K562 (cell line): ENCODE measurements at regions not wholly inside any gene's neighbourhood (a gene's known extent, or its start where the extent isn't known, plus 50 kb on each side); places are given as distances from the start of the nearest gene placed in this dataset.

Experiments used
- ATAC-seq: fragments of 200-7000 bp; cut with Tn5 transposase; 3 replicates; pipeline ENCODE4 v1.9.1; 2020; ENCODE audit warnings: moderate library complexity
- BruUV-seq: library from RNA; stranded (reverse); fragments of 400-500 nt; replicated peaks from 2 replicates; lab custom pipeline; 2021; lab: Mats Ljungman, UMichigan
- CTCF ChIA-PET: fragments of 300-600 bp; formaldehyde crosslinking; extraction: SDS; loops from one replicate; lab custom pipeline; 2021; ENCODE audit warnings: low intra/inter-chr PET ratio; lab: Yijun Ruan, JAX
- POLR2A ChIA-PET: fragments of 300-600, 350-650 bp; sonication (Branson Sonifier 250); formaldehyde crosslinking; extraction: SDS; loops from one replicate; lab custom pipeline; 2021; ENCODE audit warnings: antibody characterized with exemption, inconsistent platforms; lab: Yijun Ruan, JAX
- DNase-seq, 4 experiments: peaks; one replicate each; pipeline versions ENCODE4 v3.0.0 to v3.0.0-alpha.2; 2011 to 2018; ENCODE audit warnings: low spot score in 3 of 4, mixed read lengths in 3 of 4; ENCODE audit errors: extremely low read depth in 1 of 4
- FAIRE-seq: peaks from 2 replicates; lab custom pipeline; 2011; peaks lifted over from hg19 to GRCh38; lab: Jason Lieb, UNC
- H2AFZ ChIP-seq: 2 replicates; pipeline ENCODE4 v1.6.0; 2011; ENCODE audit warnings: low read depth, low read length, control low read depth, inconsistent platforms
- H3K27ac ChIP-seq: fragments of 200-600 bp; 3 replicates; pipeline ENCODE4 v1.8.0; 2011; ENCODE audit warnings: low read depth, mild to moderate bottlenecking, control low read depth, inconsistent platforms, low read length, moderate library complexity, mixed read lengths; ENCODE audit errors: extremely low read depth
- H3K27me3 ChIP-seq, 2 experiments: fragments of 300-600 bp in 1 of 2; 2 replicates in 1 of 2; 3 replicates in 1 of 2; pipeline versions ENCODE4 v1.6.0 to v1.8.0; 2011; ENCODE audit warnings: inconsistent platforms in 2 of 2, low read length in 2 of 2, mild to moderate bottlenecking in 1 of 2, mixed read lengths in 1 of 2, moderate library complexity in 1 of 2; ENCODE audit not compliant: control insufficient read depth in 2 of 2, insufficient read depth in 2 of 2
- H3K36me3 ChIP-seq: fragments of 300-600 bp; 3 replicates; pipeline ENCODE4 v1.8.0; 2011; ENCODE audit warnings: mild to moderate bottlenecking, low read length, inconsistent platforms; ENCODE audit not compliant: control insufficient read depth, insufficient read depth
- H3K4me1 ChIP-seq, 2 experiments: fragments of 200-600 bp in 1 of 2; replicated peaks in 1 of 2; 2 replicates in 1 of 2; 3 replicates in 1 of 2; pipeline versions ENCODE4 v1.5.1 to v1.8.0; 2011; ENCODE audit warnings: inconsistent platforms in 2 of 2, low read length in 2 of 2, mild to moderate bottlenecking in 1 of 2, mixed read lengths in 1 of 2, moderate library complexity in 1 of 2; ENCODE audit not compliant: control insufficient read depth in 2 of 2, insufficient read depth in 2 of 2
- H3K4me2 ChIP-seq: 2 replicates; pipeline ENCODE4 v1.6.1; 2011; ENCODE audit warnings: low read length, control low read depth, inconsistent platforms, mixed read lengths; ENCODE audit not compliant: insufficient read depth
- H3K4me3 ChIP-seq: fragments of 200-600 bp; sonication (generic), shearing (Covaris generic); 2 replicates; pipeline ENCODE4 v1.5.1; 2016; ENCODE audit warnings: control low read depth, inconsistent platforms
- H3K79me2 ChIP-seq: fragments of 200-600 bp; 3 replicates; pipeline ENCODE4 v1.8.0; 2011; ENCODE audit warnings: low read length, inconsistent platforms; ENCODE audit not compliant: control insufficient read depth, insufficient read depth
- H3K9ac ChIP-seq, 2 experiments: 2 replicates each; pipeline versions ENCODE4 v1.6.0 to v1.6.1; 2011; ENCODE audit warnings: low read depth in 2 of 2, low read length in 2 of 2, control low read depth in 1 of 2, inconsistent platforms in 1 of 2, mild to moderate bottlenecking in 1 of 2, mixed read lengths in 1 of 2; ENCODE audit not compliant: insufficient read depth in 1 of 2
- H3K9me1 ChIP-seq: one replicate; pipeline ENCODE4 v1.6.0; 2011; ENCODE audit warnings: inconsistent platforms, mild to moderate bottlenecking, low read length, moderate library complexity; ENCODE audit not compliant: control insufficient read depth, insufficient read depth
- H3K9me3 ChIP-seq: replicated peaks from 2 replicates; pipeline ENCODE4 v1.5.1; 2011; ENCODE audit warnings: low read depth, low read length, inconsistent platforms; ENCODE audit not compliant: control insufficient read depth, insufficient read depth
- H4K20me1 ChIP-seq: replicated peaks from 2 replicates; pipeline ENCODE4 v1.6.1; 2011; ENCODE audit warnings: low read length, inconsistent platforms, mixed read lengths; ENCODE audit not compliant: control insufficient read depth, insufficient read depth
- CBFB ChIP-seq: sonication (generic); formaldehyde crosslinking; IDR thresholded peaks from 2 replicates; pipeline ENCODE4 v1.4.0; 2020; ENCODE audit warnings: mild to moderate bottlenecking, missing genetic modification reagents
- ESRRA ChIP-seq: fragments of 450-650 bp; IDR thresholded peaks from 2 replicates; pipeline ENCODE4 v1.6.1; 2014; ENCODE audit warnings: low read depth, mild to moderate bottlenecking, moderate library complexity, borderline replicate concordance
- ESRRB ChIP-seq: fragments of 250-450 bp; sonication (Bioruptor Pico); IDR thresholded peaks from 2 replicates; pipeline ENCODE4 v1.5.0; 2020; ENCODE audit warnings: mild to moderate bottlenecking, moderate library complexity, borderline replicate concordance
- GABPA ChIP-seq: fragments of 200-800 bp; sonication (Bioruptor generic); conservative IDR thresholded peaks from 2 replicates; pipeline ENCODE4 v1.6.1; 2016; ENCODE audit warnings: low read depth, missing genetic modification characterization, missing compliant biosample characterization
- GTF2F1 ChIP-seq: IDR thresholded peaks from 2 replicates; pipeline ENCODE4 v1.6.1; 2011; ENCODE audit warnings: low read depth, low read length, improper control_type of control experiment
- HNRNPL ChIP-seq: fragments of 200-400 bp; formaldehyde crosslinking; IDR thresholded peaks from 2 replicates; pipeline ENCODE4 v1.6.1; 2017; ENCODE audit warnings: low read depth, mild to moderate bottlenecking, low read length
- JUND ChIP-seq, 2 experiments: IDR thresholded peaks; 2 replicates in 1 of 2; 3 replicates in 1 of 2; pipeline ENCODE4 v1.6.1; 2011; ENCODE audit warnings: borderline replicate concordance in 2 of 2, low read depth in 2 of 2, low read length in 2 of 2, improper control_type of control experiment in 1 of 2, missing biosample characterization in 1 of 2, missing genetic modification characterization in 1 of 2, missing genetic modification reagents in 1 of 2
- KAT2B ChIP-seq: IDR thresholded peaks from one replicate; pipeline ENCODE4 v1.6.1; 2012; ENCODE audit warnings: low read depth, mild to moderate bottlenecking, control low read depth, inconsistent platforms, low read length, moderate library complexity
- MIER1 ChIP-seq: fragments of 450-650 bp; IDR thresholded peaks from 2 replicates; pipeline ENCODE4 v1.6.1; 2016; ENCODE audit warnings: antibody characterized with exemption, mild to moderate bottlenecking, low read depth
- RFX1 ChIP-seq: fragments of 450-650 bp; IDR thresholded peaks from 2 replicates; pipeline ENCODE4 v1.6.1; 2016; ENCODE audit warnings: mild to moderate bottlenecking, moderate library complexity
- SRSF9 ChIP-seq: fragments of 200-400 bp; formaldehyde crosslinking; IDR thresholded peaks from 2 replicates; pipeline ENCODE4 v1.6.1; 2017; ENCODE audit warnings: low read depth, low read length, borderline replicate concordance
- STAT5A ChIP-seq: IDR thresholded peaks from 2 replicates; pipeline ENCODE4 v1.6.1; 2012; ENCODE audit warnings: low read length, inconsistent platforms, borderline replicate concordance
- TGIF2 ChIP-seq: sonication (generic); formaldehyde crosslinking; IDR thresholded peaks from 2 replicates; pipeline ENCODE4 v1.8.1; 2022; ENCODE audit warnings: mild to moderate bottlenecking, missing genetic modification reagents, moderate library complexity
- USF1 ChIP-seq: sonication (generic); formaldehyde crosslinking; IDR thresholded peaks from 2 replicates; pipeline ENCODE4 v1.9.0; 2022; ENCODE audit warnings: mild to moderate bottlenecking, missing genetic modification reagents
- ZFP36 ChIP-seq: fragments of 150-350 bp; IDR thresholded peaks from 2 replicates; pipeline ENCODE4 v1.6.1; 2018; ENCODE audit warnings: low read length, low read depth; ENCODE audit not compliant: partially characterized antibody
- ZNF3 ChIP-seq: fragments of 250-450 bp; sonication (Bioruptor Pico); IDR thresholded peaks from 2 replicates; pipeline ENCODE4 v1.5.0; 2021; ENCODE audit warnings: mild to moderate bottlenecking, moderate library complexity
- WGBS: fragments of 100-300 bp; shearing (Covaris generic); methylation state at CpG from one replicate; pipeline ENCODE4 v1.1.6; 2016; ENCODE audit warnings: low coverage, mixed read lengths; ENCODE audit not compliant: insufficient coverage; ENCODE audit errors: missing lambda C conversion rate; 5-methylcytosine and 5-hydroxymethylcytosine counted together
- in situ Hi-C: fragments of 300-500 bp; cut with MboI; formaldehyde crosslinking; loops from 4 replicates; pipeline ENCODE4 v1.15.0; 2018; ENCODE audit warnings: inconsistent platforms, mixed read lengths
- intact Hi-C: fragments of 100-400 bp; cut with micrococcal nuclease; formaldehyde crosslinking; loops from 2 replicates; pipeline ENCODE4 v1.14.2; 2022

GRCh38 chr10:83941189-83941588, 198.1 kb upstream of the GHITM start:
- Histone ChIP-seq H2AFZ (no peak overlapping the region), H3K4me2 (no peak overlapping the region), H3K36me3 (no peaks in the 10 kb centered on the region), H3K4me1 (no peaks in the 10 kb centered on the region), H3K27ac (no peak overlapping the region), H3K9ac (no peak overlapping the region), H3K4me3 (no peak overlapping the region), H3K9me3 (no peaks in the 10 kb centered on the region), H3K79me2 (no peaks in the 10 kb centered on the region), H4K20me1 (no peaks in the 10 kb centered on the region), H3K9me1 (no peaks in the 10 kb centered on the region), H3K27me3 (no peaks in the 10 kb centered on the region; a peak in 1 of 5 replicates)
- no peak for DNase-seq
- no TSS peak for BruUV-seq
- WGBS = 0% methylated on average over 2 of the region's 2 CpGs
- in situ Hi-C loops = no loop called here
- no peak for ATAC-seq
- CTCF ChIA-PET = no interaction called here
- POLR2A ChIA-PET = interaction anchor here (0.6 kb wide), 1 partner anchor 76 kb away, joined by 3 read pairs; no protein-coding TSS in a partner anchor
- intact Hi-C loops = no loop called here
- TF ChIP-seq STAT5A (no peak), CBFB (no peak), MIER1 (no peak), RFX1 (no peak), USF1 (CRISPR knock-in tag) (no peak), ESRRB (no peak), KAT2B (no peak)
- FAIRE-seq = no peak

- FAIRE-seq = no peak
- intact Hi-C loops = no loop called here
- Histone ChIP-seq H3K79me2 (no peaks in the 10 kb centered on the region), H3K27me3 (peaks cover 0 to 4% of the 10 kb centered on the region in 2 experiments; a peak in 1 of 5 replicates), H3K9me1 (no peaks in the 10 kb centered on the region), H3K4me1 (no peaks in the 10 kb centered on the region), H4K20me1 (no peaks in the 10 kb centered on the region), H3K4me3 (no peak overlapping the region), H3K36me3 (no peaks in the 10 kb centered on the region), H3K9ac (no peak overlapping the region), H3K27ac (no peak overlapping the region)
- CTCF ChIA-PET = no interaction called here
- ATAC-seq = no peak
- WGBS = 2% methylated on average over 3 of the region's 3 CpGs
- TF ChIP-seq SRSF9 (no peak), ESRRA (no peak), GTF2F1 (no peak), ZFP36 (no peak), ZNF3 (CRISPR knock-in tag) (no peak), GABPA (tag) (no peak), JUND (IDR thresholded peaks at IDR 0.05; ENCODE audit: borderline replicate concordance, low read depth, low read length) (no peak), JUND (tag; IDR thresholded peaks at IDR 0.05; ENCODE audit: borderline replicate concordance, low read depth, low read length) (no peak), HNRNPL (no peak), TGIF2 (no peak)
- TF ChIP-seq, all 486 proteins: peak for 0
- H3K9me3 ChIP-seq = no peaks in the 10 kb centered on the region
- no peak overlapping the region for H2AFZ ChIP-seq
- no peak overlapping the region for H3K4me2 ChIP-seq
- BruUV-seq = no TSS peak
- POLR2A ChIA-PET = no interaction called here
- DNase-seq = no peak
- in situ Hi-C loops = no loop called here
These were observed 196.9 kb upstream of the GHITM start for GRCh38 chr10:83942410-83942809.
